Liver (tissue), 9 donors: ENCODE measurements at regions not wholly inside any gene's neighbourhood (a gene's known extent, or its start where the extent isn't known, plus 50 kb on each side); places are given as distances from the start of the nearest gene placed in this dataset. TPM values are rescaled to one million over a fixed set of nuclear protein-coding genes. Genes with fewer than 3 reads are reported as not detected.

Experiments
- DNase-seq: peaks from one replicate; pipeline ENCODE4 v3.0.0-alpha.2; 2017; ENCODE audit warnings: low spot score
- H3K27ac ChIP-seq, 2 donors: one replicate each; pipeline ENCODE4 v1.7.0; 2013; ENCODE audit warnings: inconsistent platforms in 2 of 2, low read length in 2 of 2, control low read depth in 1 of 2, low read depth in 1 of 2, mild to moderate bottlenecking in 1 of 2
- H3K27me3 ChIP-seq, 4 donors: one replicate each; pipeline versions ENCODE4 v1.6.1 to v1.7.0; 2013; ENCODE audit warnings: low read length in 3 of 4, inconsistent platforms in 1 of 4, mild to moderate bottlenecking in 1 of 4, moderate library complexity in 1 of 4; ENCODE audit not compliant: control insufficient read depth in 4 of 4, insufficient read depth in 4 of 4
- H3K36me3 ChIP-seq, 4 donors: one replicate each; pipeline versions ENCODE4 v1.6.1 to v1.7.0; 2013; ENCODE audit warnings: low read length in 3 of 4, mild to moderate bottlenecking in 3 of 4, low read depth in 1 of 4, moderate library complexity in 1 of 4; ENCODE audit not compliant: control insufficient read depth in 4 of 4, insufficient read depth in 3 of 4
- H3K4me1 ChIP-seq, 4 donors: one replicate each; pipeline versions ENCODE4 v1.6.1 to v1.7.0; 2013; ENCODE audit warnings: low read length in 3 of 4, mild to moderate bottlenecking in 3 of 4, moderate library complexity in 1 of 4; ENCODE audit not compliant: control insufficient read depth in 4 of 4, insufficient read depth in 4 of 4
- H3K4me3 ChIP-seq, 3 donors: one replicate each; pipeline versions ENCODE4 v1.6.1 to v1.7.0; 2013; ENCODE audit warnings: low read length in 3 of 3, control low read depth in 1 of 3, low read depth in 1 of 3, mild to moderate bottlenecking in 1 of 3
- H3K9ac ChIP-seq, 2 donors: one replicate each; pipeline ENCODE4 v1.7.0; 2013; ENCODE audit warnings: low read length in 2 of 2, mild to moderate bottlenecking in 2 of 2, moderate library complexity in 2 of 2, control low read depth in 1 of 2, low read depth in 1 of 2
- H3K9me3 ChIP-seq, 4 donors: one replicate each; pipeline versions ENCODE4 v1.6.1 to v1.7.0; 2013; ENCODE audit warnings: low read length in 3 of 4; ENCODE audit not compliant: control insufficient read depth in 4 of 4
- ATF3 ChIP-seq: IDR thresholded peaks from 2 replicates; pipeline ENCODE4 v1.6.1; 2016; ENCODE audit warnings: antibody characterized with exemption
- CTCF ChIP-seq: fragments of 150-350 bp; IDR thresholded peaks from 2 replicates; pipeline ENCODE4 v1.5.1; 2017; ENCODE audit warnings: improper control_type of control experiment, low read depth, low read length; ENCODE audit not compliant: missing input control
- EGR1 ChIP-seq, 2 donors: IDR thresholded peaks; 2 replicates each; pipeline ENCODE4 v1.6.1; 2016 to 2018; ENCODE audit warnings: antibody characterized with exemption in 2 of 2, low read depth in 2 of 2
- FOXA1 ChIP-seq: IDR thresholded peaks from 2 replicates; pipeline ENCODE4 v1.6.1; 2016; ENCODE audit warnings: antibody characterized with exemption
- GABPA ChIP-seq, 2 donors: IDR thresholded peaks in 1 of 2; conservative IDR thresholded peaks in 1 of 2; 2 replicates each; pipeline ENCODE4 v1.6.1; 2016; ENCODE audit warnings: antibody characterized with exemption in 2 of 2, mild to moderate bottlenecking in 1 of 2, moderate library complexity in 1 of 2
- HNF4A ChIP-seq, 2 donors: conservative IDR thresholded peaks; 2 replicates each; pipeline ENCODE4 v1.6.1; 2016; ENCODE audit warnings: antibody characterized with exemption in 2 of 2, mild to moderate bottlenecking in 2 of 2
- JUND ChIP-seq, 2 donors: IDR thresholded peaks; 2 replicates each; pipeline ENCODE4 v1.6.1; 2016; ENCODE audit warnings: antibody characterized with exemption in 2 of 2
- MAX ChIP-seq: IDR thresholded peaks from 2 replicates; pipeline ENCODE4 v1.6.1; 2016; ENCODE audit warnings: antibody characterized with exemption
- NR2F2 ChIP-seq: IDR thresholded peaks from 2 replicates; pipeline ENCODE4 v1.6.1; 2016; ENCODE audit warnings: antibody characterized with exemption
- REST ChIP-seq: IDR thresholded peaks from 2 replicates; pipeline ENCODE4 v1.6.1; 2016; ENCODE audit warnings: antibody characterized with exemption, mild to moderate bottlenecking
- RXRA ChIP-seq, 2 donors: IDR thresholded peaks; 2 replicates each; pipeline ENCODE4 v1.6.1; 2017 to 2018; ENCODE audit warnings: antibody characterized with exemption in 2 of 2, mild to moderate bottlenecking in 1 of 2
- TAF1 ChIP-seq: conservative IDR thresholded peaks from 2 replicates; pipeline ENCODE4 v1.6.1; 2016; ENCODE audit warnings: antibody characterized with exemption, mild to moderate bottlenecking
- YY1 ChIP-seq: IDR thresholded peaks from 2 replicates; pipeline ENCODE4 v1.6.1; 2016; ENCODE audit warnings: antibody characterized with exemption, mild to moderate bottlenecking
- WGBS: extraction: QIAGEN DNeasy Blood & Tissue Kit; methylation state at CpG from one replicate; pipeline ENCODE4 v1.1.7; 2013; 5-methylcytosine and 5-hydroxymethylcytosine counted together
- small RNA-seq: library from RNA; depleted of rRNA; stranded (forward); fragments of <200 nt; gene quantifications from one replicate; pipeline ENCODE3, GENCODE V24; 2014
- TF ChIP-seq, protein P1 (sequence below): IDR thresholded peaks from 2 replicates; pipeline ENCODE4 v1.6.1; 2016; ENCODE audit warnings: antibody characterized with exemption
- donor health status: healthy.
- donor health status: healthy.
- donor health status: healthy.
- donor health status: healthy.
- donor health status: healthy.

- no peak overlapping the region for H3K9ac ChIP-seq
- H3K4me3 ChIP-seq = no peak overlapping the region
- H3K27me3 ChIP-seq = no peaks in the 10 kb centered on the region
- no peak for TF ChIP-seq TAF1
- H3K4me1 ChIP-seq = no peaks in the 10 kb centered on the region
- 82% methylated on average over 3 of the region's 3 CpGs for WGBS
- H3K36me3 ChIP-seq = no peaks in the 10 kb centered on the region
- H3K27ac ChIP-seq = no peak overlapping the region
- DNase-seq = no peak
- H3K9me3 ChIP-seq = no peaks in the 10 kb centered on the region
Measured at GRCh38 chr1:221793439-221794078, 51.7 kb upstream of the DUSP10 start.

DNA sequence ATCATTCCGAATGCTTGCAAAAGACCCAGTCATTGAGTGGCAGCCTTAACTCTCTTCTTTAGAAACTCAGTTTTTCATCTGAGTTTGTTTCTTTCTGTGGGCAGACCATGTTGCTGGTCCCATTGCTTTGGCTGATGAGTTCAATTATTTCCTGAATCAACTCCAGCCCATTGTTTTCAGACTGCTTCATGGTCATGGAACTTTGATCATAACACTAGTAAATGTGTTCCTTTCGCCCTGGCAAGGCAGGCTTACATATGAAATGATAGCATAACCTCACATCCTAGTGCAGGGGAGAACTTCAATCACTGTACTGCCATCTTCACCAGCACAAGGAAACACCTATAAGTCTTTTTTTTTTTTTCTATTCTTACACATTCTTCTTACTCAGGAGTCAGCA is 50.0 kb upstream of the DUSP10 start:
- 92% methylated on average over 2 of the region's 2 CpGs for WGBS
- no peaks in the 10 kb centered on the region for H3K4me1 ChIP-seq
- TF ChIP-seq CTCF = no peak
- TF ChIP-seq, protein P1, sequence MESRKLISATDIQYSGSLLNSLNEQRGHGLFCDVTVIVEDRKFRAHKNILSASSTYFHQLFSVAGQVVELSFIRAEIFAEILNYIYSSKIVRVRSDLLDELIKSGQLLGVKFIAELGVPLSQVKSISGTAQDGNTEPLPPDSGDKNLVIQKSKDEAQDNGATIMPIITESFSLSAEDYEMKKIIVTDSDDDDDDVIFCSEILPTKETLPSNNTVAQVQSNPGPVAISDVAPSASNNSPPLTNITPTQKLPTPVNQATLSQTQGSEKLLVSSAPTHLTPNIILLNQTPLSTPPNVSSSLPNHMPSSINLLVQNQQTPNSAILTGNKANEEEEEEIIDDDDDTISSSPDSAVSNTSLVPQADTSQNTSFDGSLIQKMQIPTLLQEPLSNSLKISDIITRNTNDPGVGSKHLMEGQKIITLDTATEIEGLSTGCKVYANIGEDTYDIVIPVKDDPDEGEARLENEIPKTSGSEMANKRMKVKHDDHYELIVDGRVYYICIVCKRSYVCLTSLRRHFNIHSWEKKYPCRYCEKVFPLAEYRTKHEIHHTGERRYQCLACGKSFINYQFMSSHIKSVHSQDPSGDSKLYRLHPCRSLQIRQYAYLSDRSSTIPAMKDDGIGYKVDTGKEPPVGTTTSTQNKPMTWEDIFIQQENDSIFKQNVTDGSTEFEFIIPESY = no peak
- no peak for TF ChIP-seq RXRA (IDR thresholded peaks at IDR 0.05)
- no peak for TF ChIP-seq JUND (IDR thresholded peaks at IDR 0.05)
- TF ChIP-seq NR2F2 = no peak
- TF ChIP-seq EGR1 (IDR thresholded peaks at IDR 0.05; ENCODE audit: low read depth in 2 of 2) = no peak
- no peak for TF ChIP-seq FOXA1
- no peak for TF ChIP-seq YY1
- TF ChIP-seq ATF3 = no peak
- TF ChIP-seq MAX = no peak
- no peak for TF ChIP-seq GABPA (IDR thresholded peaks at IDR 0.05 in 1 of 2, conservative IDR thresholded peaks at IDR 0.05 in 1 of 2)
- no peak for TF ChIP-seq REST
- no peak for TF ChIP-seq HNF4A (conservative IDR thresholded peaks at IDR 0.05)
- no peak overlapping the region for H3K9ac ChIP-seq
- H3K27ac ChIP-seq = no peak overlapping the region
- no peak overlapping the region for H3K4me3 ChIP-seq
- no peaks in the 10 kb centered on the region for H3K27me3 ChIP-seq
- no peaks in the 10 kb centered on the region for H3K9me3 ChIP-seq
- no peak for DNase-seq
- H3K36me3 ChIP-seq = no peaks in the 10 kb centered on the region

Small RNAs in the stretch of these regions (small RNA-seq; reads per million reads assigned to genes)
- not detected for gene RNU6-403P
